Fibroblast of the aortic adventitia (primary cell): ENCODE measurements at regions not wholly inside any gene's neighbourhood (a gene's known extent, or its start where the extent isn't known, plus 50 kb on each side); places are given as distances from the start of the nearest gene placed in this dataset.
A peak's percentile ranks its signal among the peaks of the same experiment; 100 is the strongest.

Experiments
- DNase-seq: peaks from one replicate; pipeline ENCODE4 v3.0.0-alpha.2; 2010; ENCODE audit warnings: low read depth
- H3K4me3 ChIP-seq: 2 replicates; pipeline ENCODE4 v1.5.1; 2011; ENCODE audit warnings: low read depth, mild to moderate bottlenecking, control low read depth, low read length, moderate library complexity
- CTCF ChIP-seq: IDR thresholded peaks from 2 replicates; pipeline ENCODE4 v1.5.1; 2011; ENCODE audit warnings: mild to moderate bottlenecking, low read length, control low read depth, inconsistent platforms; ENCODE audit not compliant: insufficient read depth

GRCh38 chr9:81759680-81760215, 70.4 kb upstream of the TLE1 start:
- no peak for TF ChIP-seq CTCF
- peak; percentile 89 for DNase-seq
- H3K4me3 ChIP-seq = no peak overlapping the region

GRCh38 chr9:81767921-81768320, 78.6 kb upstream of the TLE1 start:
- TF ChIP-seq CTCF = no peak
- DNase-seq = no peak

GRCh38 chr9:81771571-81771970, 82.2 kb upstream of the TLE1 start:
- DNase-seq = peak; percentile 45
- no peak overlapping the region for H3K4me3 ChIP-seq
- no peak for TF ChIP-seq CTCF

More at GRCh38 chr9:81767921-81768320, 78.6 kb upstream of the TLE1 start:
- no peak overlapping the region for H3K4me3 ChIP-seq

GRCh38 chr9:81772144-81772543, 82.8 kb upstream of the TLE1 start:
- no peak overlapping the region for H3K4me3 ChIP-seq
- DNase-seq = peak; percentile 19
- TF ChIP-seq CTCF = no peak

GRCh38 chr9:81776390-81776789, 87.0 kb upstream of the TLE1 start:
- TF ChIP-seq CTCF = no peak
- no peak for DNase-seq

GRCh38 chr9:81776834-81777233, 87.5 kb upstream of the TLE1 start:
- no peak for TF ChIP-seq CTCF
- peak; percentile 16 for DNase-seq
- no peak overlapping the region for H3K4me3 ChIP-seq

More at GRCh38 chr9:81776390-81776789, 87.0 kb upstream of the TLE1 start:
- no peak overlapping the region for H3K4me3 ChIP-seq

GRCh38 chr9:81777482-81777881, 88.1 kb upstream of the TLE1 start:
- TF ChIP-seq CTCF = no peak

More at GRCh38 chr9:81777482-81777881, 88.1 kb upstream of the TLE1 start:
- H3K4me3 ChIP-seq = no peak overlapping the region
- peak; percentile 21 for DNase-seq
